ENCODE measurements at regions not wholly inside any gene's neighbourhood (a gene's known extent, or its start where the extent isn't known, plus 50 kb on each side); places are given as distances from the start of the nearest gene placed in this dataset.

DNA sequence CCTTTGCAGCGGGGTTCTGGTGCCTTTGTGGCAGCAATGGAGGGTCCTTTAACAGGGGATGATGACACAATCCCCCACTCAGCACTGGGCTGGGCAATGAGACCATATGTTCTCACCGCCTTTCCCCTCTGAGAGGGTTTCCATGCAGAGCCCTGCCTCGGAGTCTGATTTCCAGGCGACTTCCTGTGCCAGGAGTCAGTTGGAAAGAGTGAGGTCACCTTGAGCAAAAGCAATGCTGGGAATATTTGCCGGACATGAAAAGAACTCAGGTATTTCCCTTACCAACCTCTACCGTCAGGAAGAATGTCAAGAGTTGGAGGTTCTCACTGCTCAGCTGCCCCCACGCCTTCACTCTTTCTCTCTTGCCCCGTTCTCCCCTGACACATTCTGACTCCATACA lies 284.2 kb upstream of the IRX1 start (continued):
- TF ChIP-seq, protein P1, sequence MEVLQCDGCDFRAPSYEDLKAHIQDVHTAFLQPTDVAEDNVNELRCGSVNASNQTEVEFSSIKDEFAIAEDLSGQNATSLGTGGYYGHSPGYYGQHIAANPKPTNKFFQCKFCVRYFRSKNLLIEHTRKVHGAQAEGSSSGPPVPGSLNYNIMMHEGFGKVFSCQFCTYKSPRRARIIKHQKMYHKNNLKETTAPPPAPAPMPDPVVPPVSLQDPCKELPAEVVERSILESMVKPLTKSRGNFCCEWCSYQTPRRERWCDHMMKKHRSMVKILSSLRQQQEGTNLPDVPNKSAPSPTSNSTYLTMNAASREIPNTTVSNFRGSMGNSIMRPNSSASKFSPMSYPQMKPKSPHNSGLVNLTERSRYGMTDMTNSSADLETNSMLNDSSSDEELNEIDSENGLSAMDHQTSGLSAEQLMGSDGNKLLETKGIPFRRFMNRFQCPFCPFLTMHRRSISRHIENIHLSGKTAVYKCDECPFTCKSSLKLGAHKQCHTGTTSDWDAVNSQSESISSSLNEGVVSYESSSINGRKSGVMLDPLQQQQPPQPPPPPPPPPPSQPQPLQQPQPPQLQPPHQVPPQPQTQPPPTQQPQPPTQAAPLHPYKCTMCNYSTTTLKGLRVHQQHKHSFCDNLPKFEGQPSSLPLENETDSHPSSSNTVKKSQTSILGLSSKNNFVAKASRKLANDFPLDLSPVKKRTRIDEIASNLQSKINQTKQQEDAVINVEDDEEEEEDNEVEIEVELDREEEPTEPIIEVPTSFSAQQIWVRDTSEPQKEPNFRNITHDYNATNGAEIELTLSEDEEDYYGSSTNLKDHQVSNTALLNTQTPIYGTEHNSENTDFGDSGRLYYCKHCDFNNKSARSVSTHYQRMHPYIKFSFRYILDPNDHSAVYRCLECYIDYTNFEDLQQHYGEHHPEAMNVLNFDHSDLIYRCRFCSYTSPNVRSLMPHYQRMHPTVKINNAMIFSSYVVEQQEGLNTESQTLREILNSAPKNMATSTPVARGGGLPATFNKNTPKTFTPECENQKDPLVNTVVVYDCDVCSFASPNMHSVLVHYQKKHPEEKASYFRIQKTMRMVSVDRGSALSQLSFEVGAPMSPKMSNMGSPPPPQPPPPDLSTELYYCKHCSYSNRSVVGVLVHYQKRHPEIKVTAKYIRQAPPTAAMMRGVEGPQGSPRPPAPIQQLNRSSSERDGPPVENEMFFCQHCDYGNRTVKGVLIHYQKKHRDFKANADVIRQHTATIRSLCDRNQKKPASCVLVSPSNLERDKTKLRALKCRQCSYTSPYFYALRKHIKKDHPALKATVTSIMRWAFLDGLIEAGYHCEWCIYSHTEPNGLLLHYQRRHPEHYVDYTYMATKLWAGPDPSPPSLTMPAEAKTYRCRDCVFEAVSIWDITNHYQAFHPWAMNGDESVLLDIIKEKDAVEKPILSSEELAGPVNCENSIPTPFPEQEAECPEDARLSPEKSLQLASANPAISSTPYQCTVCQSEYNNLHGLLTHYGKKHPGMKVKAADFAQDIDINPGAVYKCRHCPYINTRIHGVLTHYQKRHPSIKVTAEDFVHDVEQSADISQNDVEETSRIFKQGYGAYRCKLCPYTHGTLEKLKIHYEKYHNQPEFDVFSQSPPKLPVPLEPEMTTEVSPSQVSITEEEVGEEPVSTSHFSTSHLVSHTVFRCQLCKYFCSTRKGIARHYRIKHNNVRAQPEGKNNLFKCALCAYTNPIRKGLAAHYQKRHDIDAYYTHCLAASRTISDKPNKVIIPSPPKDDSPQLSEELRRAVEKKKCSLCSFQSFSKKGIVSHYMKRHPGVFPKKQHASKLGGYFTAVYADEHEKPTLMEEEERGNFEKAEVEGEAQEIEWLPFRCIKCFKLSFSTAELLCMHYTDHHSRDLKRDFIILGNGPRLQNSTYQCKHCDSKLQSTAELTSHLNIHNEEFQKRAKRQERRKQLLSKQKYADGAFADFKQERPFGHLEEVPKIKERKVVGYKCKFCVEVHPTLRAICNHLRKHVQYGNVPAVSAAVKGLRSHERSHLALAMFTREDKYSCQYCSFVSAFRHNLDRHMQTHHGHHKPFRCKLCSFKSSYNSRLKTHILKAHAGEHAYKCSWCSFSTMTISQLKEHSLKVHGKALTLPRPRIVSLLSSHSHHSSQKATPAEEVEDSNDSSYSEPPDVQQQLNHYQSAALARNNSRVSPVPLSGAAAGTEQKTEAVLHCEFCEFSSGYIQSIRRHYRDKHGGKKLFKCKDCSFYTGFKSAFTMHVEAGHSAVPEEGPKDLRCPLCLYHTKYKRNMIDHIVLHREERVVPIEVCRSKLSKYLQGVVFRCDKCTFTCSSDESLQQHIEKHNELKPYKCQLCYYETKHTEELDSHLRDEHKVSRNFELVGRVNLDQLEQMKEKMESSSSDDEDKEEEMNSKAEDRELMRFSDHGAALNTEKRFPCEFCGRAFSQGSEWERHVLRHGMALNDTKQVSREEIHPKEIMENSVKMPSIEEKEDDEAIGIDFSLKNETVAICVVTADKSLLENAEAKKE (CRISPR knock-in tag; IDR thresholded peaks at IDR 0.05), result no peak
- TF ChIP-seq EZH2 (IDR thresholded peaks at IDR 0.05; ENCODE audit: low read depth, unreplicated experiment) (no peak), STAT1 (IDR thresholded peaks at IDR 0.05; ENCODE audit: unreplicated experiment) (no peak), ETS1 (IDR thresholded peaks at IDR 0.05) (no peak), ZNF331 (CRISPR knock-in tag; IDR thresholded peaks at IDR 0.05; ENCODE audit: low read depth) (no peak), REST (IDR thresholded peaks at IDR 0.05; ENCODE audit: unreplicated experiment) (no peak)
